ENCODE measurements at regions not wholly inside any gene's neighbourhood (a gene's known extent, or its start where the extent isn't known, plus 50 kb on each side); places are given as distances from the start of the nearest gene placed in this dataset.

DNA sequence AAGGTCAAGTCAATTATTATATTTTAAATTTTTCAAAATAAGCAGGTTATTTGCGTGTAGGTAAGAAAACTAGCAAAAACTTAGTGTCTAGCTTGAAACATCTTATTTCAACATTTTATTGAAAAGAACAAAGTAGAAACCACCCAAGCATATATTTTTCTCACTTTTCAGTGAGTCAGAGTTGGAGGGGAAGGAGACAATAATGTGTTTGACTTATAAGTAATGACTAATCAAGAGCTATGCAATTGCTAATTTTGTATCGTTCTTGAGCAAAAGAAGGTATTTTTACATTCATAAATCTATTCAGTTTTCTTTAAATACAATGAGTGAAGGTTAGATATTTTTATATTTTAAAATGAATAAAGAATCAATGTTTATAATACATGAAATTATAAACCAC is 54.4 kb upstream of the P2RY1 start:
- DNase-seq = no peak

DNA sequence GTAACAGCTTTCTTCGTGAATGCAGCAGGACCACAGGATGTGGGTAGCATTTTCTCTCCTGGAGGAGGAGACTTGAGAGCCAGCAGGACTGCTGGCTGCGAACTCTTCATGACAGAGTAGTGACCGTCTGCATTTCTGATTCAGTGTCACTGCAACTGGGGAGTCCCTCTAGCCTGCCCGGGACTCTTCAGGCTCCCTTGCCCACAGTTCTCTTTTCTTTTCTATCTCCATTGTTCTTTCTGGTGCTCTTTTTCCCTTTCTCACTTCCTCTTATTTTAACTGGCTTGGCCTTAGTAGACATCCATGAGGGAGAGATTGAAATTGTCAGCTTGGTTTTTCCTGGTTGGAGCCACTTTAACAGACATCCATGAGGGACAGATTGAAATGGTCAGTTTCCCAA is 49.9 kb upstream of the P2RY1 start:
- no peak for DNase-seq
